ENCODE measurements at regions not wholly inside any gene's neighbourhood (a gene's known extent, or its start where the extent isn't known, plus 50 kb on each side); places are given as distances from the start of the nearest gene placed in this dataset.
A peak's percentile ranks its signal among the peaks of the same experiment; 100 is the strongest.
"Not testable (repeated sequence)": the region's sequence is repeated elsewhere in the genome, so short reads cannot be mapped to it uniquely, and the experiment has no call there.

GRCh38 chr12:13404631-13405473, 208.3 kb downstream of the EMP1 start:
- in situ Hi-C loops (cut with HindIII; ENCODE audit: low pct_unique_long_range_greater_than_20kb, low sequenced_read_pairs), result no loop called here
- no peak for DNase-seq (ENCODE audit: low read depth)

- in situ Hi-C loops (cut with HindIII; ENCODE audit: low pct_unique_long_range_greater_than_20kb, low sequenced_read_pairs), result no loop called here
- DNase-seq (ENCODE audit: low read depth), result no peak
Measured at GRCh38 chr12:13404111-13404628, 207.6 kb downstream of the EMP1 start.

GRCh38 chr12:13391375-13391774, 194.8 kb downstream of the EMP1 start:
- in situ Hi-C loops (cut with HindIII; ENCODE audit: low pct_unique_long_range_greater_than_20kb, low sequenced_read_pairs); DNase-seq (ENCODE audit: low read depth): not testable (repeated sequence)

GRCh38 chr12:13390918-13391317, 194.4 kb downstream of the EMP1 start:
- in situ Hi-C loops (cut with HindIII; ENCODE audit: low pct_unique_long_range_greater_than_20kb, low sequenced_read_pairs), result no loop called here
- no peak for DNase-seq (ENCODE audit: low read depth)

- peak; percentile 97 for DNase-seq (ENCODE audit: low read depth)
- in situ Hi-C loops (cut with HindIII; ENCODE audit: low pct_unique_long_range_greater_than_20kb, low sequenced_read_pairs), result no loop called here
Measured at GRCh38 chr12:13390381-13390861, 193.9 kb downstream of the EMP1 start.

GRCh38 chr12:13387101-13387500, 190.6 kb downstream of the EMP1 start:
- in situ Hi-C loops (cut with HindIII; ENCODE audit: low pct_unique_long_range_greater_than_20kb, low sequenced_read_pairs), result no loop called here

GRCh38 chr12:13386323-13387039, 190.0 kb downstream of the EMP1 start:
- no peak for DNase-seq (ENCODE audit: low read depth)
- in situ Hi-C loops (cut with HindIII; ENCODE audit: low pct_unique_long_range_greater_than_20kb, low sequenced_read_pairs), result no loop called here

More at GRCh38 chr12:13387101-13387500, 190.6 kb downstream of the EMP1 start:
- no peak for DNase-seq (ENCODE audit: low read depth)

- no peak for DNase-seq (ENCODE audit: low read depth)
- in situ Hi-C loops (cut with HindIII; ENCODE audit: low pct_unique_long_range_greater_than_20kb, low sequenced_read_pairs), result no loop called here
Measured at GRCh38 chr12:13383379-13383778, 186.9 kb downstream of the EMP1 start.

- DNase-seq (ENCODE audit: low read depth), result no peak
- in situ Hi-C loops (cut with HindIII; ENCODE audit: low pct_unique_long_range_greater_than_20kb, low sequenced_read_pairs), result no loop called here
Measured at GRCh38 chr12:13380297-13380696, 183.8 kb downstream of the EMP1 start.

GRCh38 chr12:13379531-13380188, 183.1 kb downstream of the EMP1 start:
- in situ Hi-C loops (cut with HindIII; ENCODE audit: low pct_unique_long_range_greater_than_20kb, low sequenced_read_pairs), result no loop called here
- no peak for DNase-seq (ENCODE audit: low read depth)

GRCh38 chr12:13377698-13378097, 181.2 kb downstream of the EMP1 start:
- in situ Hi-C loops (cut with HindIII; ENCODE audit: low pct_unique_long_range_greater_than_20kb, low sequenced_read_pairs), result no loop called here
- DNase-seq (ENCODE audit: low read depth), result no peak

- in situ Hi-C loops (cut with HindIII; ENCODE audit: low pct_unique_long_range_greater_than_20kb, low sequenced_read_pairs), result no loop called here
- DNase-seq (ENCODE audit: low read depth), result peak; percentile 78
Measured at GRCh38 chr12:13376610-13377373, 180.3 kb downstream of the EMP1 start.

- in situ Hi-C loops (cut with HindIII; ENCODE audit: low pct_unique_long_range_greater_than_20kb, low sequenced_read_pairs), result no loop called here
- no peak for DNase-seq (ENCODE audit: low read depth)
Measured at GRCh38 chr12:13375583-13376345, 179.2 kb downstream of the EMP1 start.

GRCh38 chr12:13374793-13375192, 178.3 kb downstream of the EMP1 start:
- in situ Hi-C loops (cut with HindIII; ENCODE audit: low pct_unique_long_range_greater_than_20kb, low sequenced_read_pairs), result no loop called here
- DNase-seq (ENCODE audit: low read depth), result no peak

- no peak for DNase-seq (ENCODE audit: low read depth)
- in situ Hi-C loops (cut with HindIII; ENCODE audit: low pct_unique_long_range_greater_than_20kb, low sequenced_read_pairs), result no loop called here
Measured at GRCh38 chr12:13373803-13374202, 177.3 kb downstream of the EMP1 start.

- in situ Hi-C loops (cut with HindIII; ENCODE audit: low pct_unique_long_range_greater_than_20kb, low sequenced_read_pairs), result no loop called here
- DNase-seq (ENCODE audit: low read depth), result no peak
Measured at GRCh38 chr12:13373131-13373530, 176.6 kb downstream of the EMP1 start.

GRCh38 chr12:13372386-13372785, 175.9 kb downstream of the EMP1 start:
- in situ Hi-C loops (cut with HindIII; ENCODE audit: low pct_unique_long_range_greater_than_20kb, low sequenced_read_pairs), result no loop called here
- no peak for DNase-seq (ENCODE audit: low read depth)
